ENCODE measurements at regions not wholly inside any gene's neighbourhood (a gene's known extent, or its start where the extent isn't known, plus 50 kb on each side); places are given as distances from the start of the nearest gene placed in this dataset.
"Not testable (repeated sequence)": the region's sequence is repeated elsewhere in the genome, so short reads cannot be mapped to it uniquely, and the experiment has no call there.

DNA sequence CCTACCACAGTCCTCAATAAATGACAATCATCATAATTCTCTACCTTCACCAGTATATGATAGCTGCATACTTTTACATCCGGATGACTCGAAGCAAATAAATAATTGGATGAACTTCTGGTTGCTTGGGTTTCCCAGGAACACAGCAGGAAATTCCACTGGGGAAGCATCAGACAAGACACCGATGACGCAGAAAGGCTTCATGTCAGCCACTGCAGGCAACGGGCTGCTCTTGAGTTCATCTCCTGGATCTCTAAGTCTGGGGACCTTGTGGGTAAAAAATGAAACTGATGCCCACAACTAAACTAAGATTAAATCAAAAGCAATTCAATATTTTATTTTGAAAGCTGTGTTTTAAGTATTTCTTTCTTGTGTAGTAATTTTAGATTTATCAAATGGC is 472.1 kb upstream of the C16orf82 start:
- DNase-seq (ENCODE audit: low read depth): no peak

GRCh38 chr16:26595199-26595598 is 471.5 kb upstream of the C16orf82 start:
- DNase-seq (ENCODE audit: low read depth): no peak

DNA sequence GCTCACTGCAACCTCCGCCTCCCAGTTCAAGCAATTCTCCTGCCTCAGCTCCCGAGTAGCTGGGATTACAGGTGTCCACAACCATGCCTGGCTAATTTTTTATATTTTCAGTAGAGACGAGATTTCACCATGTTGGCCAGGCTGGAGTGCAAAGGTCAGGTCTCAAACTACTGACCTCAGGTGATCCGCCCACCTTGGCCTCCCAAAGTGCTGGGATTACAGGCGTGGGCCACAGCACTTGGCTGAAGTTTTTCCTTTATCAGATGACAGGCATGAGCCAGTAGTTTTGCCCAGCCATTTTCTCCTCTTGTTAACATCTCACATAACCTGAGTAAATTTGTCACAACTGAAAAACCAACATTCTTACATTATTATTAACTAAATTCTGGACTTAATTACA is 470.7 kb upstream of the C16orf82 start:
- DNase-seq (ENCODE audit: low read depth): not testable (repeated sequence)

GRCh38 chr16:26598061-26598460 is 468.7 kb upstream of the C16orf82 start:
- DNase-seq (ENCODE audit: low read depth): no peak

DNA sequence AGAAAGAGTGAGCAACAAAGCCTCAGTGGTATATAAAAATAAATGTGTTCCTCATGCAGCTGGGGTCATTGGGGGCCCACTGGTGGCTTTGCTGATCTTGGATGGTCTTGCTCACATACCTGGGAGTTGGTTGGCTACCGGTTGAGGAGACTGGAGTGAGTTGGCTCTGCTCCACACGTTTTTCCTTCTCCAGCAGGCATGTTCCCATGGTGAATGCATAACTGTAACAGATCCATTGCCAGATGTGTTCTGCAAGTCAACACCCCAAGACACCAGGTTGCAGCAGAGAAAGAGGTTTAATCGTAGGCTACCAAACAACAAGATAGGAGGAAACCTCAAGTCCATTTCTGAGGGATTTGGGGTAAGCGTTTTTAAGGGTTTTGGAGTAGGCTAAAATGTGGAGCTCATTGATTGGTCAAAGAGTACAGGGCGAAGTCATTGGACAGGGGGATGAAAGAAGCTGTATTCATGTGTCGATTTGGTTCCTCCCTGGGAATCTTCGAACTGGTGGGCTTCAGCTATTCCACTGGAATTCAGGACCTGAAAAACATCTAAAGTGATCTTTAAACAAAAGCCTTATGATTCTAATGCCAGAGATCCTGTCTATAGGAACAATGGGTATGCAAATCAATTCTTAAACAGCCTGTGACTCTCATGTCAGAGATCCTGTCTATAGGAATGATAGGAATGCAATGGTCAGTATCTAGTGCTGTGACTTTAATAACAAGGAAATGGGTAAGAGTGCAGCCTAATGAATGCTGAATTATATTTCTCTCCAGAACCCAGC is 467.5 kb upstream of the C16orf82 start:
- DNase-seq (ENCODE audit: low read depth): no peak

- DNase-seq (ENCODE audit: low read depth): no peak
Measured at GRCh38 chr16:26599785-26600104, 467.0 kb upstream of the C16orf82 start.

GRCh38 chr16:26601335-26601734 is 465.4 kb upstream of the C16orf82 start:
- no peak for DNase-seq (ENCODE audit: low read depth)

- DNase-seq (ENCODE audit: low read depth): no peak
Measured at GRCh38 chr16:26605626-26606271, 461.0 kb upstream of the C16orf82 start.

DNA sequence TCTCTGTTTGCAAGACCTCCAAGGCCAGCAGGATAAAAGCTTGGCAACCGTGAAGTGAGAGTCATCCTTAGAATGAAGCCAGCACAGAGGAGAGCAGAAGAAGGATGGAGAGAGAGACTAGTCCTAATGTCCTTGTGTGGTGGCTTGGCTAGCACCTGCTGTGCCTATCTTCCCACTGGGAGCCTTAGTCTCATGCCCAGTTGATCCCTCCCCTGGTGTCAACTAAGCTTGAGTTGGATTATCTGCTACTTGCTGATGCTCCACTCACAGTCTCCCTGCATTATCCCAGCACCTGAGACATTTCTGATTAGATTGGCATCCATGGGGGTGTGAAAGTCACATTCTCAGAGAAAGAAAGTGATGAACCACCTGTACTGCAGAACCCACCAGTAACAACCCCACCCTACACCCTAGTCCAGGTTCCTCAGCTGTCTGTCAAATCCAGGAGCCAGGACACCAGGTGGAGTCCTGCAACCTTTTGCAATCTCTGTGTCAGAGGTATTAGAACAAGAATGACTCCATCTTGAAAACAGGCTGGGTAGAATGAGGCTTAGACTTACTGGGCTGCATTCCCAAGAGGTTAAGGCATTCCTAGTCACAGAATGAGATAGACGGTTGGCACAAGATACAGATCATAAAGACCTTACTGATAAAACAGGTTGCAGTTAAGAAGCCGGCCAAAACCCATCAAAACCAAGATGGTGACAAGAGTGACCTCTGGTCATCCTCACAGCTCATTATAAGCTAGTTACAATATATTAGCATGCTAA is 460.2 kb upstream of the C16orf82 start:
- DNase-seq (ENCODE audit: low read depth): no peak

DNA sequence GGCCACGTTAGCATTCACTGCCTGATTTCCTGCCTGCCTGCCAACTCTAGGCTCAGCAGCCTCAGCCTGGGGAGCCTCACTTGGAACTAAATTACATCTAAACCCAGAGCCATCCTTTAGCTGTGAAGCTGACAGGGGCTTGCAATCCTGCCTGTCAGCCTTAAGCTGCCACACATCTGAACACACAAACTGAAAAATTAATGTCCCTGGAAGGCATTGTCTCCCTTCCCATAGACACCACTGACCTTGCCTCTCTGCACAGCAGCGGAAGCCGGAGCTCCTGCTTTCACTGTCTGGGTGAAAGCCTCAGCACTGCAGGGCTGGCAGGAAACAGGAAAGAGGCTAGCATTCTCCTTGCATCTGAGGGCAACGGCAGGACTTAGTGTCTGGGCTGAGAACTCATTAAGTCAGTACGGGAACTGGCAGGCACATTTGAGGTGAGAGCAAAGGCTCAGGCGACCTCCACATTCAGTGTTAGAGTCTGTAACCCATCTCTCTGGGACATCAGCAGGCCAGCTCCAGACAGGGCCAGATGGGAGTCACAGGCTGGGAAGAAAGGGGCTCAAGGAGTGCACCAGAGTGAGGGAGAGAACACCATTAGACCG is 452.4 kb upstream of the C16orf82 start:
- no peak for DNase-seq (ENCODE audit: low read depth)

DNA sequence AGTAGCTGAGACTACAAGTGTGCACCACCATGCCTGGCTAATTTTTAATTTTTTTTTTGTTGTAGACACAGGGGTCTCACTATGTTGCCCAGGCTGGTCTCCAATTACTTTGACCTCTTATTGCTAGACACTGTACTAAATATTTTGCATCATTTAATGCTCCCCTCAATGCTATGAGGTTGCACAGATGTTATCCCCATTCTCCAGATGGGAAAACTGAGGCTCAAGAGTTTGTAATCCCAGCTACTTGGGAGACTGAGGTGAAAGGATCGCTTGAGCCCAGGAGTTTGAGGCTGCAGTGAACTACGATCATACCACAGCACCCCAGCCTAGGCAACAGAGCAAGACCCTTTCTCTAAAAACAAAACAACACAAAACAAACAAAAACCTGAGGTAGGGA is 443.3 kb upstream of the C16orf82 start:
- no peak for DNase-seq (ENCODE audit: low read depth)

GRCh38 chr16:26627958-26628357 is 438.8 kb upstream of the C16orf82 start:
- no peak for DNase-seq (ENCODE audit: low read depth)

- DNase-seq (ENCODE audit: low read depth): not testable (repeated sequence)
Measured at GRCh38 chr16:26631365-26631764, 435.4 kb upstream of the C16orf82 start.

DNA sequence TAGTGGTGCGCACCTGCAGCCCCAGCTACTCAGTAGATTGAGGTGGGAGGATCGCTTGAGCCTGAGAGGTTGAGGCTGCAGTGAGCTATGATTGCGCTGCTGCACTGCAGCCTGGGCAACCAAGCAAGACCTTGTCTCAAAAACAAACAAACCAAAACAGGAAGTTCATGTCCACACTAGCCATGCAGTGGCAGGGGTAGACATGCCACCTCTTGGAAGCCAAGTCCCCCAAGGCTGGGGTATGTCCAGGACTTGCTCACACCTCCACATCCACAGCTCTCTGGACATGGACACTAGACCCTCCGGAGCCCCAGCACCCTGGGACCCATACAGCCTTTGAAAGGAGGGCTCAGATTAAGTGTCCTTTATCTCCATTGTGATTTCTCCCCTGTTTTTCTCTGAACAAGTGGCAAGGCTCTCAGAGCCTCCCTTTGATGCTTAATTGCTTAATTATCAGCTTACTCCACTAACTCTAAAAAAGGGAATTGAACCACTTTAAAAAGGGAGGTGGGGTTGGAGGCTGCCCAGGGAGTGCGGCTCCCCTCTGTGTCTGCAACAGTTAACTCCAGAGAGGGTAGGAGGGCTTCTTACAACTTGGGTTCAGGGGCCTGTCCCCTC is 424.6 kb upstream of the C16orf82 start:
- no peak for DNase-seq (ENCODE audit: low read depth)

DNA sequence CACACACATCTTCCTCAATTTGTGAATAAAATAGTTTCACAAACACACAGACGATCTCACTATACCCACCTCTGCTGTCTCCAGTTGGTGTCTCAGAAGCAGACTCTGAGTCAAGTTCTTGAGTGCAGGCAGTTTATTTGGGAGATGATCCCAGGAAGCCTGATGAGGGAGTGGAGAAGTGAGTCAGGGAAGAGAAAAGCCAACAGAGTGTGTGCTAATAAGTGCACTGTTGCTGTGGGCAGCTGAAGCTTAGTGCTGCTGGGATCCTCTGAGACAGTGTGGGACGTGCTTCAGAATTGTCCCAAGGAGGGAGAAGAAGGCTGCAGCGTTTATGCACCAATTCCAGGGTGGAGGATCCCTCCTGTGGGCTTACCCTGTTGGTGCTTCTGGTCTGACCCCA is 423.2 kb upstream of the C16orf82 start:
- no peak for DNase-seq (ENCODE audit: low read depth)

GRCh38 chr16:26644912-26645543 is 421.7 kb upstream of the C16orf82 start:
- DNase-seq (ENCODE audit: low read depth): no peak

DNA sequence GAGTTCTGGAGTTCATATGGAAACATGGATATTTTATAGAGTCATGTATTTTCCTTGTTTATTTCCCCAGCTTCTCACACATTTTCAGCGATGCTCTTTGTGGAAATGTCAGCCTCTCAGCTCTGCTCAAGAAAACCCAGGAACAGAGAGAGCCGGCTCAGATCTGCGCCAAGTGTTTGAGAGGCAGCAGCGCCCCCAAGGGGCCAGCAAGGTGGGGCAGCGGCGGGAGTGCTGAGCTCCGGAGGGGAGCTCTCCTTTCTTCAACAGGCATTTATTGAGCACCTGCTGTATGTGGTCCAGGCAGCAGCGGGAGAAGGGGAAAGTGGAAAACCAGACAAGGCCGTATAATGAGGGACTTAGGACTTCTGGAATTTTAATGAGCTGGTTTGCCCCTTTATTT is 421.1 kb upstream of the C16orf82 start:
- DNase-seq (ENCODE audit: low read depth): no peak

GRCh38 chr16:26647870-26648269 is 418.9 kb upstream of the C16orf82 start:
- no peak for DNase-seq (ENCODE audit: low read depth)

DNA sequence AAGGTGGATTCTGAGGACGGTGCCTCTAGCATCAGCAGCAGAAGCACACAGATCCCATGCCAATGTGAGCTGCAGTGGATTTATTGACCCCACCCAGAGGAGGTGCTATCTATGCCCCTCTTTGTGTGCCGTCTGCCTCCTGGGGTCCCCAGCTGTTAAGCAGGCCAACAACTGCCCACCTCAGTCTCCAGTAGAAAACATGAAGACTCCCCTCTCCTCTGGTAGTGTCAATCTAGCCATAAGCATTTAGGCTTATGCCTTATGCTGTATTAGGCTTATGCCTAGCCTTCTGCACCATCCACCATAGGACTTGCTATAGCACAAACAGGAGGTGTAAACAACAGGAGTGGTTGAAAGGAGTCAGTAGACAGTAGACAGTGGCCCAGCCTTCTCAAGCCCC is 417.9 kb upstream of the C16orf82 start:
- DNase-seq (ENCODE audit: low read depth): no peak

DNA sequence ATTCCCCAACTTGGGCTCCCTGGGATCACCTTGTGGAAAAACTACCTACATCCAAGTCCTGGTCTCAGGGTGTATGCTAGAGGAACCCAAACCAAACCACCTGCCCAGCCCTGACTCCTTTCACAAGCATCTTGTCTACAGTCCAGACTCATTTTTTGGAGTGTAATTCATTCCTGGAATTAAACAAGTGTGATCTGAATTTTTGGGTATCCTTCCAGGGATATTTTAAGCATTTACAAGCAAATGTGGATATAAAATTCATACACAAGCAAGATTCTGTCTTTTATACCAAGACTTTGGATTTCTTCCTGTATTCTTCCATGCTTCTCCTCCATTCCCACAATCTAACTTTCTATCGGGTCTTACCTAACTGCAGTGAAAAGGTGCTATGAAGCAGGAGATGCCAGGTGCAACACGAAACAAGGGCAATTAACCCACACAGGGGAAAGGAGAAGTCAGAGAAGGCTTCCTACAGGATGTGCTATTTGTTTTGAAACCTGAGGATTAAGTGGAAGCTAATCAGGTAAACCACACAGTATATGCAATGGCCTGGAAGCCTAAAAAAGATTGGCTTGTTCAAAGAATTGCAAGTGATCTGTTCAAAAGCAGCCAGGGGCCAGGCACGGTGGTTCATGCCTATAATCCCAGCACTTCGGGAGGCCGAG is 417.2 kb upstream of the C16orf82 start:
- no peak for DNase-seq (ENCODE audit: low read depth)

DNA sequence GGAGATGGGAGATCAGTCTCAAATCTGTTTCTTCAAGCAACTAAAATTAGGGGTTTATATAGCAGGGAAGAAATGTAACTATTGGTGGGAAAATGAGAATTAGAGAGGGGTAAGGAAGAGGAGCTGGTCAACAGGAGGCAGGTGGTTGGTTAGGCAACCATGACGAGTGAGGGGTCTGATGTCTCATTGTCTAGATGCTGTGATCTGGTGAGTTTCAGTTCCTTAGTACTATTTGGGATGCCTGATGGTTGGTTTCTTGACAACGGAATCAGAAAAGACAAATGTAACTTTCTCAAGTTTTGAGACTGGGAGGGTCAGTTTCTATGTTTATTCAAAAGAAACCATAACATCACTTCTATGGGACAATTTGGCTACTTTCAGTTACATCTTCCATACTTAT is 415.3 kb upstream of the C16orf82 start:
- no peak for DNase-seq (ENCODE audit: low read depth)

All from HS-5 (cell line).